Spinal cord (tissue), 9 donors: ENCODE measurements at regions not wholly inside any gene's neighbourhood (a gene's known extent, or its start where the extent isn't known, plus 50 kb on each side); places are given as distances from the start of the nearest gene placed in this dataset.

ENCODE experiments used
- DNase-seq, 6 donors: peaks; one replicate each; pipeline versions ENCODE4 v3.0.0 to v3.0.0-alpha.2; 2013 to 2015; ENCODE audit warnings: low spot score in 6 of 6, low read depth in 4 of 6
- H3K27ac ChIP-seq: one replicate; pipeline ENCODE4 v1.5.1; 2013; ENCODE audit warnings: low read depth, low read length, control low read depth
- H3K27me3 ChIP-seq: one replicate; pipeline ENCODE4 v1.6.1; 2013; ENCODE audit warnings: low read length; ENCODE audit not compliant: control insufficient read depth, insufficient read depth
- H3K36me3 ChIP-seq: one replicate; pipeline ENCODE4 v1.6.1; 2013; ENCODE audit warnings: low read length; ENCODE audit not compliant: control insufficient read depth, insufficient read depth
- H3K4me1 ChIP-seq: one replicate; pipeline ENCODE4 v1.6.1; 2013; ENCODE audit warnings: low read length; ENCODE audit not compliant: control insufficient read depth, insufficient read depth
- H3K4me3 ChIP-seq: one replicate; pipeline ENCODE4 v1.5.1; 2013; ENCODE audit warnings: low read depth, low read length, control low read depth
- H3K9me3 ChIP-seq: one replicate; pipeline ENCODE4 v1.6.1; 2013; ENCODE audit warnings: low read length; ENCODE audit not compliant: control insufficient read depth, insufficient read depth
- WGBS: methylation state at CpG from one replicate; pipeline ENCODE4 v1.1.5; 2013; ENCODE audit warnings: missing lambda C conversion rate; ENCODE audit not compliant: insufficient coverage; 5-methylcytosine and 5-hydroxymethylcytosine counted together
- donor health status: healthy.

- 97% methylated on average over 6 of the region's 7 CpGs for WGBS
- Histone ChIP-seq H3K27me3 (no peaks in the 10 kb centered on the region), H3K36me3 (peaks cover 10% of the 10 kb centered on the region), H3K27ac (no peak overlapping the region), H3K4me1 (no peaks in the 10 kb centered on the region), H3K9me3 (no peaks in the 10 kb centered on the region), H3K4me3 (no peak overlapping the region)
- no peak for DNase-seq
These were observed 54.8 kb upstream of the ZNF536 start for GRCh38 chr19:30317403-30317802.

GRCh38 chr19:30318261-30318660, 53.9 kb upstream of the ZNF536 start:
- WGBS: 100% methylated on average over 1 of the region's 5 CpGs
- no peaks in the 10 kb centered on the region for H3K9me3 ChIP-seq
- H3K36me3 ChIP-seq: peaks cover 7% of the 10 kb centered on the region
- H3K4me1 ChIP-seq: no peaks in the 10 kb centered on the region
- DNase-seq: no peak
- H3K27me3 ChIP-seq: no peaks in the 10 kb centered on the region
- no peak overlapping the region for H3K4me3 ChIP-seq
- no peak overlapping the region for H3K27ac ChIP-seq

GRCh38 chr19:30318936-30319335, 53.2 kb upstream of the ZNF536 start:
- DNase-seq: no peak
- H3K27ac ChIP-seq: no peak overlapping the region
- WGBS: no CpG with 5 or more reads among the region's 11 CpGs

GRCh38 chr19:30319411-30319810, 52.8 kb upstream of the ZNF536 start:
- peaks cover 4% of the 10 kb centered on the region for H3K36me3 ChIP-seq
- H3K27ac ChIP-seq: no peak overlapping the region
- no peaks in the 10 kb centered on the region for H3K27me3 ChIP-seq
- no peaks in the 10 kb centered on the region for H3K4me1 ChIP-seq
- WGBS: no CpG with 5 or more reads among the region's 2 CpGs
- no peaks in the 10 kb centered on the region for H3K9me3 ChIP-seq
- H3K4me3 ChIP-seq: no peak overlapping the region
- no peak for DNase-seq

More at GRCh38 chr19:30318936-30319335, 53.2 kb upstream of the ZNF536 start:
- Histone ChIP-seq H3K27me3 (no peaks in the 10 kb centered on the region), H3K4me3 (no peak overlapping the region), H3K36me3 (peaks cover 6% of the 10 kb centered on the region), H3K9me3 (no peaks in the 10 kb centered on the region), H3K4me1 (no peaks in the 10 kb centered on the region)

- H3K4me3 ChIP-seq: no peak overlapping the region
- no peaks in the 10 kb centered on the region for H3K4me1 ChIP-seq
- no peaks in the 10 kb centered on the region for H3K9me3 ChIP-seq
- H3K36me3 ChIP-seq: peaks cover 4% of the 10 kb centered on the region
- H3K27ac ChIP-seq: no peak overlapping the region
- DNase-seq: no peak
- no peaks in the 10 kb centered on the region for H3K27me3 ChIP-seq
These were observed 52.3 kb upstream of the ZNF536 start for GRCh38 chr19:30319876-30320275.

GRCh38 chr19:30320466-30320865, 51.7 kb upstream of the ZNF536 start:
- Histone ChIP-seq H3K27me3 (no peaks in the 10 kb centered on the region), H3K27ac (no peak overlapping the region), H3K4me1 (peaks cover 4% of the 10 kb centered on the region), H3K9me3 (no peaks in the 10 kb centered on the region), H3K36me3 (peaks cover 4% of the 10 kb centered on the region), H3K4me3 (no peak overlapping the region)
- no peak for DNase-seq
- WGBS: 54% methylated on average over 4 of the region's 15 CpGs

GRCh38 chr19:30320916-30321315, 51.3 kb upstream of the ZNF536 start:
- Histone ChIP-seq H3K9me3 (no peaks in the 10 kb centered on the region), H3K4me3 (no peak overlapping the region), H3K27ac (no peak overlapping the region), H3K27me3 (no peaks in the 10 kb centered on the region), H3K36me3 (peaks cover 4% of the 10 kb centered on the region), H3K4me1 (peaks cover 8% of the 10 kb centered on the region)
- DNase-seq: no peak
- whole genome bisulfite sequencing: 93% methylated on average over 10 of the region's 11 CpGs
